ENCODE measurements at regions not wholly inside any gene's neighbourhood (a gene's known extent, or its start where the extent isn't known, plus 50 kb on each side); places are given as distances from the start of the nearest gene placed in this dataset.

DNA sequence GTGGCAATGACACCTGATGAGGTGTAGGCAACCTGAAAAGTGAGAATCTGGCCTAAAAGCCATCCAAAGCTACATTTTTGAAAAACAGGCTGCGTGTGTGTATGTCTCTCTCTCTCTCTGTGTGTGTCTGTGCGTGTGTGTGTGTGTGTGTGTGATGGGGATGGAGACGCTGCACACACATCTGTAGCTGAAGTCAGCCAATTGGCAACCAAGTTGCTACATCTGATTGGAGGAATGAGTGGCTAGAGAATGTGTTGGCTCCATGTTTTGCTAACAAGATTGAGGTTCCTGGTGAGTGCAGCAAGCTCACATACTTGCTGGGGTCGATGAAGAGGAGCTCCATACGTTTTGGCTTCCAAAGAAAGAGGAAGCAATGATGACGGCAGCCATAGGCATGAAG, 311.4 kb upstream of the NCAM1 start:
- no peaks in the 10 kb centered on the region for H3K27me3 ChIP-seq (ENCODE audit: control insufficient read depth in 3 of 3, insufficient read depth in 3 of 3, low read length in 3 of 3)
- H3K36me3 ChIP-seq (ENCODE audit: control insufficient read depth in 3 of 3, insufficient read depth in 2 of 3, low read depth in 1 of 3, low read length in 3 of 3), result no peaks in the 10 kb centered on the region
- DNase-seq (no peak), FAIRE-seq (no peak)
- no peaks in the 10 kb centered on the region for H3K9me3 ChIP-seq (ENCODE audit: control insufficient read depth in 2 of 2, insufficient read depth in 1 of 2, low read depth in 1 of 2, low read length in 1 of 2)
- H3K4me1 ChIP-seq (ENCODE audit: control insufficient read depth in 3 of 3, insufficient read depth in 2 of 3, low read depth in 1 of 3, low read length in 2 of 3), result no peaks in the 10 kb centered on the region
- WGBS, 3 donors, result 54 to 72% (median 62%) methylated on average over 5 to 6 of the region's 6 CpGs
- no peak overlapping the region for H3K27ac ChIP-seq (ENCODE audit: low read depth in 1 of 3, low read length in 2 of 3)
- H3K4me3 ChIP-seq (ENCODE audit: low read depth in 1 of 3, low read length in 3 of 3), result no peak overlapping the region

GRCh38 chr11:112650527-112650926, 310.7 kb upstream of the NCAM1 start:
- Histone ChIP-seq H3K27me3 (ENCODE audit: control insufficient read depth in 3 of 3, insufficient read depth in 3 of 3, low read length in 3 of 3) (no peaks in the 10 kb centered on the region), H3K36me3 (ENCODE audit: control insufficient read depth in 3 of 3, insufficient read depth in 2 of 3, low read depth in 1 of 3, low read length in 3 of 3) (no peaks in the 10 kb centered on the region), H3K27ac (ENCODE audit: low read depth in 1 of 3, low read length in 2 of 3) (no peak overlapping the region), H3K9me3 (ENCODE audit: control insufficient read depth in 2 of 2, insufficient read depth in 1 of 2, low read depth in 1 of 2, low read length in 1 of 2) (no peaks in the 10 kb centered on the region), H3K4me1 (ENCODE audit: control insufficient read depth in 3 of 3, insufficient read depth in 2 of 3, low read depth in 1 of 3, low read length in 2 of 3) (no peaks in the 10 kb centered on the region), H3K4me3 (ENCODE audit: low read depth in 1 of 3, low read length in 3 of 3) (no peak overlapping the region)
- WGBS, 3 donors, result 70 to 88% (median 75%) methylated on average over 3 of the region's 3 CpGs
- no peak for FAIRE-seq
- no peak for DNase-seq

- FAIRE-seq (no peak), DNase-seq (no peak)
- Histone ChIP-seq H3K27me3 (ENCODE audit: control insufficient read depth in 3 of 3, insufficient read depth in 3 of 3, low read length in 3 of 3) (no peaks in the 10 kb centered on the region), H3K9me3 (ENCODE audit: control insufficient read depth in 2 of 2, insufficient read depth in 1 of 2, low read depth in 1 of 2, low read length in 1 of 2) (no peaks in the 10 kb centered on the region), H3K4me1 (ENCODE audit: control insufficient read depth in 3 of 3, insufficient read depth in 2 of 3, low read depth in 1 of 3, low read length in 2 of 3) (no peaks in the 10 kb centered on the region), H3K36me3 (ENCODE audit: control insufficient read depth in 3 of 3, insufficient read depth in 2 of 3, low read depth in 1 of 3, low read length in 3 of 3) (no peaks in the 10 kb centered on the region), H3K4me3 (ENCODE audit: low read depth in 1 of 3, low read length in 3 of 3) (no peak overlapping the region), H3K27ac (ENCODE audit: low read depth in 1 of 3, low read length in 2 of 3) (no peak overlapping the region)
Observed at GRCh38 chr11:112651386-112651785, 309.8 kb upstream of the NCAM1 start.

GRCh38 chr11:112652786-112653390, 308.3 kb upstream of the NCAM1 start:
- Histone ChIP-seq H3K27me3 (ENCODE audit: control insufficient read depth in 3 of 3, insufficient read depth in 3 of 3, low read length in 3 of 3) (no peaks in the 10 kb centered on the region), H3K4me3 (ENCODE audit: low read depth in 1 of 3, low read length in 3 of 3) (no peak overlapping the region), H3K4me1 (ENCODE audit: control insufficient read depth in 3 of 3, insufficient read depth in 2 of 3, low read depth in 1 of 3, low read length in 2 of 3) (no peaks in the 10 kb centered on the region), H3K27ac (ENCODE audit: low read depth in 1 of 3, low read length in 2 of 3) (no peak overlapping the region), H3K9me3 (ENCODE audit: control insufficient read depth in 2 of 2, insufficient read depth in 1 of 2, low read depth in 1 of 2, low read length in 1 of 2) (no peaks in the 10 kb centered on the region), H3K36me3 (ENCODE audit: control insufficient read depth in 3 of 3, insufficient read depth in 2 of 3, low read depth in 1 of 3, low read length in 3 of 3) (no peaks in the 10 kb centered on the region)
- DNase-seq (no peak), FAIRE-seq (no peak)
- 81 to 90% (median 83%) methylated on average over 3 of the region's 3 CpGs for WGBS, 3 donors

DNA sequence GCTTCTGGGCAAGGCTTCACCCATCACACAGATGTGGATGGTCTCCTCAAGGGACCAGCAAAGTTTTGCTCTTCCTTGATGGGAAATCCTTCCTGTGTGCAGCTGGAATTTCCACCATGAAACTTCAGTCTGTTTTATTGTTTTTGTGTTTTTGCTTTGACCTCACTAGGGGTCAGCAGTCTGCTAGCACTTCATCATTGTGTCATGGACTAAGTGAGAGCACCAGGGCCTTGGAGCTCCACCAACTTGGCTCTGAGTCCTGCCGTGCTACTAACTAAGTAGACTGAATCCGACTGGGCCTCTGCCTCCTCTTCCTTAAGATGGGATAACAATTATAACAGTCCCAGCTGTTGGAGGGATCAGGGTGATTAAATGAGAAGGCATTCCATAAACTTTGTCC, 305.8 kb upstream of the NCAM1 start:
- peak in 1 of 2 donors; percentile 18 for DNase-seq

DNA sequence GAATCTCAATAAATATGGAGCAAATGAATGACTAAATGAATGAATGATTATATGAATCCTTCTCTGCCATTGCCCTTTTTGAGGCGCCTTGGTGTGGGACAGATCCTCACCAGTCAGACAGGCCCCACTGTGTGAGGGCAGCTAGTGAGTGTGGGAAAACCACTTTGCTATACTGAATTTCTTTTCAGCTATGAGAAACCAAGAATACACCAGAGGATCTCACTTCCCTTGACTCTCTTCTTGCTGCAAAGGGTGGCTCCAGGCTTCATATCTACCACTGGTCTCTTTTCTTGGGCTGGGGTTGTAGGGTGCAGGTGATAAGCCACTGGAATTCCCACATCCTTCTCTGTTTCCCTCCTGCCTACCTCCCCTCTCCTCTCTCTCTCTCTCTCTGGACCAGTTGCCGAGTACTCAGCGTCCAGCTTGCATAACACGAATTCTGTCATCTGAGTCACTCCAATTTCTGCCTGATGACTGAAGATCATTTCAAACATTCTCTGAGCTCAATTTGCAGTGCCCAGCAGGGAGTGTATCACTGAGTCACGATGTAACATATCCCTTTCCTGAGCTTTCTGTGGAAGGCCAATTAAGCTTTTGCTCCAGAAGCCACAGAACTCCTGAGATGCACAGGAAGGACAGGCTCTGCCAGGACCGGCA, 304.3 kb upstream of the NCAM1 start:
- Histone ChIP-seq H3K36me3 (ENCODE audit: control insufficient read depth in 3 of 3, insufficient read depth in 2 of 3, low read depth in 1 of 3, low read length in 3 of 3) (no peaks in the 10 kb centered on the region), H3K4me1 (ENCODE audit: control insufficient read depth in 3 of 3, insufficient read depth in 2 of 3, low read depth in 1 of 3, low read length in 2 of 3) (no peaks in the 10 kb centered on the region), H3K4me3 (ENCODE audit: low read depth in 1 of 3, low read length in 3 of 3) (no peak overlapping the region), H3K27me3 (ENCODE audit: control insufficient read depth in 3 of 3, insufficient read depth in 3 of 3, low read length in 3 of 3) (no peaks in the 10 kb centered on the region), H3K9me3 (ENCODE audit: control insufficient read depth in 2 of 2, insufficient read depth in 1 of 2, low read depth in 1 of 2, low read length in 1 of 2) (no peaks in the 10 kb centered on the region), H3K27ac (ENCODE audit: low read depth in 1 of 3, low read length in 2 of 3) (no peak overlapping the region)
- FAIRE-seq (no peak), DNase-seq (no peak)
- WGBS, 3 donors, result 71 to 78% (median 74%) methylated on average over 6 of the region's 6 CpGs

More for the DNA sequence above, 305.8 kb upstream of the NCAM1 start:
- Histone ChIP-seq H3K27me3 (ENCODE audit: control insufficient read depth in 3 of 3, insufficient read depth in 3 of 3, low read length in 3 of 3) (no peaks in the 10 kb centered on the region), H3K9me3 (ENCODE audit: control insufficient read depth in 2 of 2, insufficient read depth in 1 of 2, low read depth in 1 of 2, low read length in 1 of 2) (no peaks in the 10 kb centered on the region), H3K36me3 (ENCODE audit: control insufficient read depth in 3 of 3, insufficient read depth in 2 of 3, low read depth in 1 of 3, low read length in 3 of 3) (no peaks in the 10 kb centered on the region), H3K4me3 (ENCODE audit: low read depth in 1 of 3, low read length in 3 of 3) (no peak overlapping the region), H3K4me1 (ENCODE audit: control insufficient read depth in 3 of 3, insufficient read depth in 2 of 3, low read depth in 1 of 3, low read length in 2 of 3) (no peaks in the 10 kb centered on the region), H3K27ac (ENCODE audit: low read depth in 1 of 3, low read length in 2 of 3) (no peak overlapping the region)
- WGBS, 3 donors, result 41 to 72% (median 66%) methylated on average over 2 of the region's 2 CpGs
- no peak for FAIRE-seq

GRCh38 chr11:112658431-112658878, 302.8 kb upstream of the NCAM1 start:
- 38 to 56% (median 45%) methylated on average over 3 of the region's 3 CpGs for WGBS, 3 donors
- no peak for FAIRE-seq
- Histone ChIP-seq H3K4me3 (ENCODE audit: low read depth in 1 of 3, low read length in 3 of 3) (no peak overlapping the region), H3K27ac (ENCODE audit: low read depth in 1 of 3, low read length in 2 of 3) (no peak overlapping the region), H3K27me3 (ENCODE audit: control insufficient read depth in 3 of 3, insufficient read depth in 3 of 3, low read length in 3 of 3) (no peaks in the 10 kb centered on the region), H3K4me1 (ENCODE audit: control insufficient read depth in 3 of 3, insufficient read depth in 2 of 3, low read depth in 1 of 3, low read length in 2 of 3) (no peaks in the 10 kb centered on the region), H3K9me3 (ENCODE audit: control insufficient read depth in 2 of 2, insufficient read depth in 1 of 2, low read depth in 1 of 2, low read length in 1 of 2) (no peaks in the 10 kb centered on the region), H3K36me3 (ENCODE audit: control insufficient read depth in 3 of 3, insufficient read depth in 2 of 3, low read depth in 1 of 3, low read length in 3 of 3) (no peaks in the 10 kb centered on the region)
- DNase-seq, result no peak

DNA sequence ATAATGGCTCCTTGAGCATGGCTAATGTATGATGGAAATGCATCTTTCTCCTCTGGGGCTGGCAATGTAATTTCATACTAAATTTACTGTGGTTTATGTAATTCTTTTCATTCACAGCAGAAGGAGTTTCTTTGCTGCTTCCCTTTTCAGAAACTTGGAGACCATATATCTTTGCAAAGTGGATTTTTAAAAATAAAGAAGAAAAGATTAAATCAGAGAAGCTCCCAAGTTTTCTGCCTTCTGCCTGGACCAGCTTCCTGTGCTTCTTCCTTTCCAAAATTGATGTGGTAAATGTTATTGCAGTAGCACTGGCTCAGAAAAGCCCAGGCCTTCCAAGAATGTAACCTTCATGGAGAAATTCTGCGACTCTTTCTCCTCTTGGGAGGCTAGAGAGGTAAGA, 300.1 kb upstream of the NCAM1 start:
- FAIRE-seq (no peak), DNase-seq (no peak)
- no peak overlapping the region for H3K4me3 ChIP-seq (ENCODE audit: low read depth in 1 of 3, low read length in 3 of 3)
- H3K36me3 ChIP-seq (ENCODE audit: control insufficient read depth in 3 of 3, insufficient read depth in 2 of 3, low read depth in 1 of 3, low read length in 3 of 3), result no peaks in the 10 kb centered on the region
- 61 to 84% (median 83%) methylated on average over 1 of the region's 1 CpG for WGBS, 3 donors
- H3K27me3 ChIP-seq (ENCODE audit: control insufficient read depth in 3 of 3, insufficient read depth in 3 of 3, low read length in 3 of 3), result no peaks in the 10 kb centered on the region
- no peak overlapping the region for H3K27ac ChIP-seq (ENCODE audit: low read depth in 1 of 3, low read length in 2 of 3)
- H3K4me1 ChIP-seq (ENCODE audit: control insufficient read depth in 3 of 3, insufficient read depth in 2 of 3, low read depth in 1 of 3, low read length in 2 of 3), result no peaks in the 10 kb centered on the region
- no peaks in the 10 kb centered on the region for H3K9me3 ChIP-seq (ENCODE audit: control insufficient read depth in 2 of 2, insufficient read depth in 1 of 2, low read depth in 1 of 2, low read length in 1 of 2)

- WGBS, 3 donors, result 64 to 85% (median 68%) methylated on average over 4 of the region's 4 CpGs
- Histone ChIP-seq H3K27ac (ENCODE audit: low read depth in 1 of 3, low read length in 2 of 3) (no peak overlapping the region), H3K4me3 (ENCODE audit: low read depth in 1 of 3, low read length in 3 of 3) (no peak overlapping the region), H3K36me3 (ENCODE audit: control insufficient read depth in 3 of 3, insufficient read depth in 2 of 3, low read depth in 1 of 3, low read length in 3 of 3) (no peaks in the 10 kb centered on the region), H3K27me3 (ENCODE audit: control insufficient read depth in 3 of 3, insufficient read depth in 3 of 3, low read length in 3 of 3) (no peaks in the 10 kb centered on the region), H3K9me3 (ENCODE audit: control insufficient read depth in 2 of 2, insufficient read depth in 1 of 2, low read depth in 1 of 2, low read length in 1 of 2) (no peaks in the 10 kb centered on the region), H3K4me1 (ENCODE audit: control insufficient read depth in 3 of 3, insufficient read depth in 2 of 3, low read depth in 1 of 3, low read length in 2 of 3) (no peaks in the 10 kb centered on the region)
- DNase-seq (no peak), FAIRE-seq (no peak)
Observed at GRCh38 chr11:112661571-112661970, 299.6 kb upstream of the NCAM1 start.
